GM08714 (cell line): ENCODE measurements at regions not wholly inside any gene's neighbourhood (a gene's known extent, or its start where the extent isn't known, plus 50 kb on each side); places are given as distances from the start of the nearest gene placed in this dataset.
"Not testable (repeated sequence)": the region's sequence is repeated elsewhere in the genome, so short reads cannot be mapped to it uniquely, and the experiment has no call there.

Experiments used
- H3K4me3 ChIP-seq: fragments of 200-500 bp; sonication (Bioruptor generic); 2 replicates; pipeline ENCODE4 v1.5.1; 2014; ENCODE audit warnings: mild to moderate bottlenecking, low read length, inconsistent platforms
- ZNF274 ChIP-seq: IDR thresholded peaks from 2 replicates; pipeline ENCODE4 v1.6.1; 2012; ENCODE audit warnings: mild to moderate bottlenecking, low read depth, low read length

DNA sequence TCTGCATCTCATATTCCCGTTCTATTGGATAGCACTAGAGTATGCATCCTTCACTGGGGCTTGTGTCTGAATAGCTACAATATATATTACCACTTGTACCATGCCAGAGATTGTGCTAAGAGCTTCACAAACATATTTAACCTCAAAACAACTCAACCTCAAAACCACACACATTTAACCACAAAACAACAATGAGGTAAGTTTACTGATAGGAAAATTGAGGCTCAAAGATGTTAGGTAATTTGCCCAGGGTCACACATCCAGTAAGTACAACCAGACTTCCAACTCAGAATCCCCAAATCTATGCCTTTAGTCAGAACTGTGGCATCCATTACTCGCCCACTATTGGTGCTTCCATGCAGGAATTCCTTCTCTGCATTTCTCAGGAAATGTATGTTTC, 220.0 kb downstream of the FAM43A start:
- no peak for TF ChIP-seq ZNF274
- H3K4me3 ChIP-seq: no peak overlapping the region

DNA sequence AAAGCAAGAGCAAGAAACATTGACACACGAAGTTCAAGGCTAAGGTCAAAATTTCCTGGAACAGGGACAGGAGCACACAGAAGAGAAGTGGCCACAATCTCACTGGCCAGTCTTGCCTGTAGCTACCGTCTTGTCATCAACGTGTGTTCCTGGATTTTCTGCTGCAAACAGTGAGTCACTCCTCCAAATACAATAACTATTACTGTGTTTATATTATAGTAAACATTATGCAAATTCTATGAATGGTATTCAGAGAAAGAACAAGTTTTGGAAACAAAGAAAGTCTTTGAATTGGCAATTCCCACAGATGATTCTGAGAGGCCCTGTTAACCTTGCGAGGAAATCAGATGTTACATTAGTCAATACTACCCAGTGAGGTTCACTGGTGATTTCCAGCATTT, 220.5 kb downstream of the FAM43A start:
- no peak overlapping the region for H3K4me3 ChIP-seq
- no peak for TF ChIP-seq ZNF274

DNA sequence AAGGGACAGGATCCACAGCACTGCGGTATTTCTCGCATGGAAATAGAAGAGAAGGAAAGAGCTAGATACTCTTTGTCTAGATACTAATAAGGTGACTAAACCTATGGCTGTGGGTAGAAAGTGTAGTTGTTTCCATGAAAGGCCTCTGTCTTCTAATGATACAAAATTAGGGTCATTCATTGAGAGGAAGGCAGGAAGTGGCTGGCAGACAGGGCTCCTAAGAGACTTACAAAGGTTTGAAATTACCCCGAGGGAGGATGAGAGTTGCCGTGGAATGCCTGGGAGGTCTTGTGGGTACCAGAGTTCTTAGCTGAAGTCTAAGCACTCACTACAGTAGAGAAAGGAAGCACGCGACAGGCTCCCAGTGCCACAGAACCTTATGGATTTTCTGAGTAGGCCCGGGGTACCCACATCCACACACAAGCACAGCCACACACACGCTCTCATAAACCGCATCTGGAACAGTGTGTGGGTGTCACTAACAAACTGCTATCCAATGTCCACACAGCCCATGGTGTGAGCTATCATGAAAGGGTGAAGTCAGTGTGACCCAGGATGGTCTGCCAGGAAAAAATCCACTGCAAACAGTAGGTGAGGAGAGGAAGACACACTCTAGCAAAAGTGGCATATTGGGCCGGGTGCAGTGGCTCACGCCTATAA, 221.4 kb downstream of the FAM43A start:
- no peak for TF ChIP-seq ZNF274
- no peak overlapping the region for H3K4me3 ChIP-seq

DNA sequence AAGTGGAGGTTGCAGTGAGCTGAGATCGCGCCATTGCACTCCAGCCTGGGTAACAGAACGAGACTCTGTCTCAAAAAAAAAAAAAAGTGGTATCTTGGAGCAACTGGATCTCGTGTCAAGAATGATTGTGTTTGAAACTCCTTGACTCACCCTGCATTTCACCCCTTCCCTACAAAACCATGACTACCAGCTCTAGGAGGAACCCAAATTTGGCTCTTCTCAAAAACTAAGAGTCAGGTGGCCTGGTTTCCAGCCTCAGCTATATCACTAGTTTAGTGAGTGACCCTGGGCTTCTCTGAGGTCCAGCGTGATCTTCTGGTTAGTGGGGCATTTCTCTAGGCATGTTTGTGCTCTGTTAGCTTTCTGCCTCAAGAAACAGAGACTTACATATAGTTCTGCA, 222.1 kb downstream of the FAM43A start:
- H3K4me3 ChIP-seq: no peak overlapping the region
- TF ChIP-seq ZNF274: no peak

DNA sequence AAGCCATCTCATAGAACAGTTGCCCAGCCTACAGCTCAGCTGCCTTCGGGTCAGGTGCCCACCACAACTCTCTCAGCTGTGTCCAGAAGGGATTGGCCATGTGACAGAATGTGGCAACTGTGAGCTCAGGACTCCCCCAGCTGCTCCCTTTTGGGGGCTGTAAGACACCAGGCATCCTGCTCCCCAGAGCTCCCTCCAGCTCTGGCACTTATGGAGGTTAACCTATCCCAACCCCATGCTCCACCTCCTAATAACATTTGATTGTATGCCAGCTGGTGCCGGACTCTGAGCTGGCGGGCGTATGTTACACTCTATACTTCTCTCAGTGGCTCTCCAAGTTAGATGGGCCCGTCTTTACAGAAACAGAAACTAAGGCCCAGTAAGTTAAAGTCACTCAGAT, 222.8 kb downstream of the FAM43A start:
- no peak for TF ChIP-seq ZNF274
- no peak overlapping the region for H3K4me3 ChIP-seq

DNA sequence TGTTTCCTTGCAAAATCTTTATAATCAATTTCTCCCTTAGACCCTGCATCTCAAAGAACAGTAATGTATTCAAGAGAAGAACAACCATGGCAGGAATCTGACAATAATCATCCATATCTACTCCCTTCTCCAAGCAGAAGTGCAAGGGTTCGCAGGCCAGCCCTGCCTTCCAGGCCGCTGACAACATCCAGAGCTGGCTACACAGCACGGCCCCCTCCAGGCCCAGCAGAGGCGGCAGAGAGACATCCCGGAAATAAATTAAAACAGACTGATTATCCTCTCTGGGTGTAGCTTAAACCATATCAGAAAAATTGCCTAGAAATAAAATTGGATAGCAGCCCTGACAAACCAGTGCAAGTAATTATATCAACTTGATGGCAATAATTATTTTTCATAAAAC, 223.3 kb downstream of the FAM43A start:
- no peak for TF ChIP-seq ZNF274
- no peak overlapping the region for H3K4me3 ChIP-seq

DNA sequence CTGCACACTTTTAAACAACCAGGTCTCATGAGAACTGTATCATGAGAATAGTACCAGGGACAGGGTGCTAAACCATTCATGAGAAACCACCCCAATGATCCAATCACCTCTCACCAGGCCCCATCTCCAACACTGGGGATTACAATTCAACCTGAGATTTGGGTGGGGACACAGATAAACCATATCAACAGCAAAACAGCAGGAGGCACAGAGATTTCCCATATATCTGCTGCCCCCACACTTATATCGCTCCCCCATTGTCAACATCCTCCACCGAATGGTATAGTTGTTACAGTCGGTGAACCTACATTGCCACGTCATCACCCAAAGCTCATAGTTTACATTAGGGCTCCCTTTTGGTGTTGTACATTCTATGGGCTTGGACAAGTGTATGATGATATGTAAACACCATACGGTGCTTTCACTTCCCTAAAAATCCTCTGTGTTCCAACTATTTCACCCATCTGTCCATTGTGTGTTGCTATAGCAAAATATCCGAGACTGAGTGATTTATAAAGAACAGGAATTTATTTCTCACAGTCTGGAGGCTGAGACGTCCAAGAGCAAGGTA, 224.8 kb downstream of the FAM43A start:
- no peak overlapping the region for H3K4me3 ChIP-seq
- TF ChIP-seq ZNF274: no peak

DNA sequence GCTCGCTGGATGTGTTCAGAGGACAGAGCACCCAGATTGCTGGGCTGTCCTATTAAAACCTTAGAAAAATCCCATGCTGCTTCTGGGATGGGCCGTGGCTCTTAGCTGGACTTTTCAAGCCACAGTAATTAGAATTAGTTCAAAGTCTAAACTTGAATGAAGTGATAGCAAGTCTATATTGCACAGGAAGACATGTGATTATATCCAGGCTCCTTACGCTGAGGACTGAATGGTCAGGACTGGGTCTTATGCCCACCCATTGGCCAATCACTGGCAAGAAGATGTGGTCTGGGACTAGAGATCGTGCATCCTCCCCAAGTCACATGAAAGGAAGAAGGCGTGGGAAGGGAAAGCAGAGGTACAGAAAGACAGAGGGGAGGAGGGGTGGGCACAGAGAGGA, 227.6 kb downstream of the FAM43A start:
- H3K4me3 ChIP-seq: no peak overlapping the region
- TF ChIP-seq ZNF274: no peak

DNA sequence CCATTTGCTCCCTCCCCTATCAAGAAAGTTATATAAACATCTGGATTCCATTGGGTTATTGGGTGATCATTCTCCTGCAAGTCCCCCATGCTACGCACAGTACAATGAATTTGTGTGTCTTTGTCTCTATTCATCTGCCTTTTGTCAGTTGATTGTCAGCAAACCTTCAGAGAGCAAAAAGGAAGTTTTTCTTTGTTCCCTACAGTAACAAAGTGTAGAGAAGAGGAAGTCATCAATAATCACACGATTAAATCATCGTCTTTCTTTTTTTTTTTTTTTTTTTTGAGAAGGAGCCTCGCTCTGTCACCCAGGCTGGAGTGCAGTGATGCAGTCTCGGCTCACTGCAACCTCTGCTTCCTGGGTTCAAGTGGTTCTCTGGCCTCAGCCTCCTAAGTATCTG, 239.2 kb downstream of the FAM43A start:
- H3K4me3 ChIP-seq: not testable (repeated sequence)

DNA sequence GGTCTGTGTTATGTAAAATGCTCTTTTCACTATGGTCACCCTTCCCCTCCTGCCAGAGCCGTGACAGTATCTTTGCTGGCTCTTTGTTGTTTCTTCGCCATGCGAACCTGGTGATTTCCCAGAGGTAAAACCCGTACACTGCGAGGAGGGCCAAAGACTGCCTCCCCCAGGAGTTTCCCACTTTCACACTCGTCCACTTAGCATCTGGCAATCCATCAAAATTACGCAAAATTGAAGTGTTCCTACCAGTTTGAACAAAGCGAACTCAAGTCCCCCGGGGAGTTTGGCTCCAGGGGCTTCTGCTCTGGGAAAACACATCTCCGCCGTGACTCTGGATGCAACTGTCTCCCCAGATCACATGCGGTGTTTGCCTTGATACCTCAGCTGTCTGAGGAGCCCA, 239.9 kb downstream of the FAM43A start:
- H3K4me3 ChIP-seq: no peak overlapping the region

DNA sequence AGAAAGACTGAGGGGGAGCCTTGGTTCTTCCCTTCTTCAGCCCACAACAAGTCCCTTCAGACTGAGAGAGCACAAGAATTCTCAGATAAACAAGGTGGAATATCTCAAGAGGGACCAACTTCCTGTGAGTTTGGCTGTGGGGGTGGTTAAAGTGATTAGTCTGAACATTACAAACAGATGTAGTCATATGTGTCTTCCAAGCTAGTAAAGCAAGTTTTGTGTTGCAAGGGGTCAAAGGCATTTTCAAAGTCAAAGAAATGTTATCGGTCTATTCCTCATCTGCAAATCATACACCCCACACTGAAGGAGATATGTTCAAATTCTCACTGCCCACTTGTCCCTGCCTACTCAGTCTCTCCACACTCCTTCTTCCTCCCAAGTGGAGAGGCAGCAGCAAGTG, 242.5 kb downstream of the FAM43A start:
- TF ChIP-seq ZNF274: no peak

More for the DNA sequence above, 239.9 kb downstream of the FAM43A start:
- TF ChIP-seq ZNF274: no peak

DNA sequence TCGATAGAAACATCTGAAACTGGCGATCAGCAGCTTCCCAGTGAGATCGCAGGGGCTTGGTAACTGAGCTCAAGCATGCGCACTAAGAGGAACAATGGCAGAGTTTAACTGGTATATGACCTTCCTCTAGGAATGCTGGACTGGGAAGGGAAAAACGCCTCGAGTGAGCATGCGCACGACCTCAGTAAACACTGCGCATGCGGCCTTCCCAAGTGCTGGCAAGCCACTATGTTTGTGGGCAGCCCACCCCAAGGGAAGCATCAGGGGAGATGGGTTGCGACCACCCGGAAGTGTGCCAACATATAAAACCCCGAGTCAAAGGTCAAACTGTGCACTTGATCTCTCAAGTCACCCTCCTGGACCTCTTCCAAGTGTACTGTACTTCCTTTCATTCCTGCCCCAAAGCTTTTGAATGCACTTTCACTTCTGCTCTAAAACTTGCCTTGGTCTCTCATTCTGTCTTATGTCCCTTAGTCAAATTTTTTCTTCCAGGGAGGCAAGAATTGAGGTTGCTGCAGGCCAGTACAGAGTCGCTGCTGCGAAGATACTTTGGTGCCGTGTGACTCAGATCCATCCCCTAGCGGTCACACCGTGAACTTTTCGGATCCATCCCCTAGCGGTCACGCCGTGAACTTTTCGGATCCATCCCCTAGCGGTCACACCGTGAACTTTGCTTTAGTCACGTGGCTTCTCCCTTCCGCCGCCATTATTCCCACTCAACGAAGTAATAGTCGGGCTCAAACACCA, 243.3 kb downstream of the FAM43A start:
- TF ChIP-seq ZNF274: no peak
- no peak overlapping the region for H3K4me3 ChIP-seq

More for the DNA sequence above, 242.5 kb downstream of the FAM43A start:
- H3K4me3 ChIP-seq: no peak overlapping the region

DNA sequence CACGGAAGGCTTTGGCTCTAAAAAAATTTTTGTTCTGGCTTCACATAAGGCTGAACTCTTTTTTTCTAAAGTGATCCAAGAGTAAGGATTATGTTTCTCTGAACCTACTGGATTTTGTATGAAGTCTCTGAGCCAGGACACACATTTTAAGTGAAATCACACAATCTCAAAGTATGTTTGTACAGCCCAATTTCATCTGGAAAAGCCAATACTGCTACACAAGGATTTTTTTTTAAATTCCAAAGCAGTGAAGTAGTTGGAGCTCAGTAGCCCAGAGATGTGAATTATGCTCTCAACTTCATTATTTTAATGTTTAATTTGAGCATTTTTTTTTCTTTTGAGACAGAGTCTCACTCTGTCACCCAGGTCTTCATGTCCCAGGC, 243.9 kb downstream of the FAM43A start:
- no peak overlapping the region for H3K4me3 ChIP-seq
- TF ChIP-seq ZNF274: no peak

DNA sequence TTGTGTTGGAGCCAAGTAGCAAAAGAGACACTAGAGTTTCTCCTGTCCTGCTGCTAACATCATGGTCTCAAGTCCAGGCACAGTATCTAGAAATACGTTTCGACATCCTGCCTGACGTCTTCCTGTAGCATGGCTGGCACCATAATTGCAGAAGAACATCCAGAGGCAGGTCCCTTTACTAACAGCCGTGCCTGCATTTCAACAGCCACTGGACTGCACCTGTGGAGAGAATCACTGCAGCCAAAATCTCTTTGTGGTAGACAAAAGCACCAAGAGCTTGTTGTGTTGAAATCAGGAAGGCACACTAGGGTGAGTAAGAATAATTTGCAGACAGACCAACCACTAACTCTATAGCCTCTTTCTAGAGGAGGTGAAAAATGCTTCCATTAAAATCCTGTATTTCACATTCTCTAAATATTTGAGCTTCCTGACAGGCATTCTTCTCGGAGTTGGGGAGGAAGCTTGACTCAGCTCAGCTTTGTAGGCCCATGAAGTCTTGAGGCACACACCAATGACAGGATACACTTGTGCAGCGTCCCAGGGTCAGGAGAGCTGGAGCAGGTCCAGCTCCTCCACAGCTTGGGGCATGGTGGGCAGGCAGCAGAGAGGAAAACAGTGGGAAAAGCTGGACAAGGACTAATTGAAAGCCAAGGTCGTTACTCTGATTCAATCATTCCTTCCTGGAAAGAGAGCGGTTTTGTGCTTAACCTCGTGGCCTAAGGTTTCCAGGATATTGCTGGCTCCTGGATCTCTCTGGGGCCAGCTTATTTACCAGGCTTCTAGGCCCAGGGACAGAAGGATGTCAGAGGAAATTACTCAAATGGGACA, 244.9 kb downstream of the FAM43A start:
- TF ChIP-seq ZNF274: no peak
- H3K4me3 ChIP-seq: no peak overlapping the region

DNA sequence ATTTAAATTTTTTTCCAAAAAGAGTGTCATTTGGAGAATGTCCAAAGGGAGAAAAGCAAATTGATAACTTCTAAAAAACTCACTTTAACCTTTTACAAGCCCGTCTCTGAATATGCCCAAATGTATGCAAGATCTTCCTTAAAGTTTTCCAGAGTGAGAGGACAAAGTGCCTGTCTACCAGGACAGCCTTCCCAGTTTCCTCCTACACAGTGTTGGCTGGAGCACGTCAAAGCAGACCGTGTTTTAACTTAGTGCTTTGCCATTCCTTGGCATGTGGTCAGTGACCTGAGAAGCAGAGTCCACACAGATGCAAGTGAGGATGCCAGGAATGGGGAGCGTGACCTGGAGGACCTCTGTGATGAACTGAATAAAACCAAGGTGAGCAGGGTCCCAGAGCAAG, 245.7 kb downstream of the FAM43A start:
- H3K4me3 ChIP-seq: no peak overlapping the region
- TF ChIP-seq ZNF274: no peak

DNA sequence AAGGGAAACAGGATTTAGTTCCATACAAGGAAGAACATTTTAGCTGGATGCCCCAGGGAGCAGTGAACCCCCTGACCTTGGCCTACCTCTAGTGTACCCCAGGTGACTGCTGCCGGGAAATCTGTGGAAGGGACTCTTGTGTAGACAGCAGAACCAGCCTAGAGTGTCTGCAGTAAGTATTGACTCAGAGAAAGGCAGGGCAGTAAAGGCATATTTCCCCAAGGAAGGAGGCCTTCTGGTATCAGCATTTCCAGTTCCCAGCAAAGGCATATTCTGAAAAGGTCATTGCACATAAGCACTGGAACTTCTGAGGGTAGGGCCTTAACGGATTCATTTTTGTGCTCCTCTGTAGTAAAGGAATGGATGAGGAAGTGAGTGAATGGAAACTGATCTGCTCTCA, 246.2 kb downstream of the FAM43A start:
- H3K4me3 ChIP-seq: no peak overlapping the region
- no peak for TF ChIP-seq ZNF274
